Fibroblast of villous mesenchyme (primary cell): ENCODE measurements at regions not wholly inside any gene's neighbourhood (a gene's known extent, or its start where the extent isn't known, plus 50 kb on each side); places are given as distances from the start of the nearest gene placed in this dataset.
A peak's percentile ranks its signal among the peaks of the same experiment; 100 is the strongest.

Source experiments
- DNase-seq: peaks from one replicate; pipeline ENCODE4 v3.0.0-alpha.2; 2010; ENCODE audit warnings: low read depth
- H3K4me3 ChIP-seq: 2 replicates; pipeline ENCODE4 v1.5.1; 2011; ENCODE audit warnings: low read depth, mild to moderate bottlenecking, low read length
- TF ChIP-seq, protein P1 (sequence below): IDR thresholded peaks from 2 replicates; pipeline ENCODE4 v1.5.1; 2012; ENCODE audit warnings: low read depth, mild to moderate bottlenecking, low read length; ENCODE audit not compliant: insufficient read depth

DNA sequence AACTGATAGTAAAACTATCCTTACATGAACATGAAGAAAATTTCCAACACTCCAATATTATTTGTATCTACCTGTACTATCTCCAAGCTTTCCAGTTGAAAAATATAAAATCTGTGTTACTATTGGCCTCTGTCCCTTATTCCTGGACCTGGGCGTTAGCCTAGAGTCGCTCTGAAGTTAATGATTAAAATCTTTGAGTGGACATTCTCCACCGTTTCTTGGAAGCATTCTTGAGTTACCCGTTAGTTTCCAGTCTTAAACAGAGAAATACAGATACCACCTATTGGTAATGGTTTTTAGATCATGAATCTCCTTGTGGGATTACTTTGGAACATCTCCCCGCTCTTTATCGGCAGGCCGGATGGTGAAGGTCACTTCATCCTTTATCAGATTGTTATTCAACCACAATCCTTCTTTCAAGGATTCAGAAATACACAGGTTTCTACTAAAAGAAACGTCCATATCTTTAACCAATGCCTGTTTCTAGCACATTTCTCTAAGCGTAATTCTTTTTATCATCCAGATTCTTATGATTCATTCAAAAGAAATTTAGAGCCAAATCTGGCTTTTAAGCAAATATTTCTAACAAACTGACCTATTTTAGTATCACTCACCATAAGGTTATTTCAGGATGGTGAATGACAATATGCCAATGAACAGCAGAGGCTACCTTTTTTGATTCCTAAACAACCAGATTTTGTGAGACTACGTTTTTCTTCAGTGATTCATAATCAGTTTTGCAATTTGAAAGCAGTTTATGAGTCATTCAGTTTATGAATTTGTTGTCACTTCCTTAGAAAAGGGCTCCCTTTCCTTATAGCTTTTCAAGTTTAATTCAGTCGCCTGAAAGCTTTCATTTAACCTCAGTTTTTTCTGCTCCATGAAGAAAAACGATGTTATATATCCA is 70.2 kb upstream of the ERRFI1 start:
- peak; percentile 86 for DNase-seq
- H3K4me3 ChIP-seq = no peak overlapping the region

DNA sequence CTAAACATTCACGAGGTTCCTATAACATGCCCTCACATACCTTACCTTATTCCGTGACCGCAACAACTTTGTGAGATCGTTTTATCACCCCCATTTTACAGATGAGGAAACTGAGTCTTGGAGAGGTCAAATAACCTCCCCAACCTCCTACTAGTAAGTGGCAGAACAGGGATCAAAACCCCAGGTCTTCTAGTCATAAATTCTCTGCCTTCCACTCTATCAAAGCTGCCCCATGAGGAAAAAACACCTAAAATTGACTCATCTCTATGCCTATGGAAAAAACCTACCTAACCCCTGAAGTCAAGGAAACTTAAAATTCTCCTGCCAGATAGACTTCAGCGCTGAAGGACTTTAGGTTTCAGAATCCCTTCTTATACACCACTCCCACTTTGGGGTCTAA is 69.5 kb upstream of the ERRFI1 start:
- TF ChIP-seq, protein P1, sequence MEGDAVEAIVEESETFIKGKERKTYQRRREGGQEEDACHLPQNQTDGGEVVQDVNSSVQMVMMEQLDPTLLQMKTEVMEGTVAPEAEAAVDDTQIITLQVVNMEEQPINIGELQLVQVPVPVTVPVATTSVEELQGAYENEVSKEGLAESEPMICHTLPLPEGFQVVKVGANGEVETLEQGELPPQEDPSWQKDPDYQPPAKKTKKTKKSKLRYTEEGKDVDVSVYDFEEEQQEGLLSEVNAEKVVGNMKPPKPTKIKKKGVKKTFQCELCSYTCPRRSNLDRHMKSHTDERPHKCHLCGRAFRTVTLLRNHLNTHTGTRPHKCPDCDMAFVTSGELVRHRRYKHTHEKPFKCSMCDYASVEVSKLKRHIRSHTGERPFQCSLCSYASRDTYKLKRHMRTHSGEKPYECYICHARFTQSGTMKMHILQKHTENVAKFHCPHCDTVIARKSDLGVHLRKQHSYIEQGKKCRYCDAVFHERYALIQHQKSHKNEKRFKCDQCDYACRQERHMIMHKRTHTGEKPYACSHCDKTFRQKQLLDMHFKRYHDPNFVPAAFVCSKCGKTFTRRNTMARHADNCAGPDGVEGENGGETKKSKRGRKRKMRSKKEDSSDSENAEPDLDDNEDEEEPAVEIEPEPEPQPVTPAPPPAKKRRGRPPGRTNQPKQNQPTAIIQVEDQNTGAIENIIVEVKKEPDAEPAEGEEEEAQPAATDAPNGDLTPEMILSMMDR = no peak
- no peak for DNase-seq
- H3K4me3 ChIP-seq = no peak overlapping the region

More for the DNA sequence above, 70.2 kb upstream of the ERRFI1 start:
- TF ChIP-seq, protein P1 = no peak

DNA sequence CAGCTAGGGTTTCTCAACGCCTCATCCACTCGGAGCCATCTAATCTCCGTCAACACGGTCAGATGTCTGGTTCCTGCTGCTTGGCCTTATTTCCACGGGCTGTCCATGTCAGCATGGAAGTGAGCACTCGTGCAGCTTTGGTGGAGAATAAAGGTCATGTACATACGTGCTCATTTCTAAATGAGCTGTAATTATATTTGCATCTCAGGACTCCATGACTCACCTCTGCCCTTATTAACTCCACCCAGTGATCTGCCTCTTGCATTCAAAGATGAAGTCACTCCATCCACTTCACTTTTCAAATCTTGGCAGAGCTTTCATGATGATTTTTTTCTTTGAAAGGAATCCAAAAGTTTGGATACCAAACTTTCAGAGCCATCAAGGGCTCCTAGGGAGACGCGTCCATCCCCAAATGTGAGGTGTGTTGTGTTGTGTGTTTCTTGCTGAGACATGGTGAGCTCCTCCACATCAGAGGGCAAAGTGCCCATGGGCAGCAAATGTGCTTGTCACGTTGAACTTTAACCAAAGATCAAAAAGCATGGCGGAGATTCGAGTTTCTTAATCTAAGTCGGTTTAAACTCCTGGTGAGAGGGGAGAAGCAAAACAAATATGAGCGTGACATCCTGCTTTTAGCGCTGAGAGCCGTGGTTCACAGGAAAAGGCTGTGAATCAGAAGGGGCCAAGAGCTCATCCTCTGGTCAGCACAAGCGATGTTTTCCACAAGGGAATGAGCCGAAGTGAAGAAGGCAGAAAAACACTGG is 68.6 kb upstream of the ERRFI1 start:
- DNase-seq = peak; percentile 92
- no peak overlapping the region for H3K4me3 ChIP-seq
- TF ChIP-seq, protein P1 = no peak

DNA sequence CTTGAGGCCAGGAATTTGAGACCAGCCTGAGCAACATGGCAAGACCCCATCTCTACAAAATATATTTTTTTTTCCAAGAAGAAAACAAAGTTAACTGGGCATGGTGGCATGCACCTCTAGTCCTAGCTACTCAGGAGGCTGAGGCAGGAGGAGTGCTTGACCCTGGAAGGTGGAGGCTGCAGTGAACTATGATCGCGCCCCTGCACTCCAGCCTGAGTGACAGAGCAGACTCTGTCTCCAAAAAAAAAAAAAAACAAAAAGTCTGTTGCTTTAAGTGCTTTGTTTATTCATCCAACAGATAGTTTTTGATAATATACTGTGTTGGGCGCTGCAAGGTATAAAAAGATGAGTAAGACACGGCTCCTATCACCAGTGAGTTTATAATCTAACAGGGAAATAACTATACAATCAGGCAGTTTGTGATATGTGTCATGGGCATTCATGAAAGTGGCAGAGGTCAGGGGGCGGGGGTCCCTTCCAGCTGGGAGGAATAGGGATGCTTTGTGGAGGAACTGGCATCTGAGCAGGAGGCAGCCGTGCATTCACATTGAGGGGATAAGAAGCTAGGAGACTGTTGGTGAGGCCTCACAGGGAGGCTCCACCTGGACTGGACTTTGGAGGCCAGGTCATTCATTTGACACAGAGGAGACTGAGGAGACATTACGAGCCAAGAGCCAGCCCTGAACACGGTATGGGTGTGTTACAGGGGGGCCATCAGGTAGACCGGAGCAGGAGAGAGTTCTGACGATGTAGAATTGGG is 67.3 kb upstream of the ERRFI1 start:
- DNase-seq = no peak
- no peak overlapping the region for H3K4me3 ChIP-seq
- TF ChIP-seq, protein P1 = no peak

DNA sequence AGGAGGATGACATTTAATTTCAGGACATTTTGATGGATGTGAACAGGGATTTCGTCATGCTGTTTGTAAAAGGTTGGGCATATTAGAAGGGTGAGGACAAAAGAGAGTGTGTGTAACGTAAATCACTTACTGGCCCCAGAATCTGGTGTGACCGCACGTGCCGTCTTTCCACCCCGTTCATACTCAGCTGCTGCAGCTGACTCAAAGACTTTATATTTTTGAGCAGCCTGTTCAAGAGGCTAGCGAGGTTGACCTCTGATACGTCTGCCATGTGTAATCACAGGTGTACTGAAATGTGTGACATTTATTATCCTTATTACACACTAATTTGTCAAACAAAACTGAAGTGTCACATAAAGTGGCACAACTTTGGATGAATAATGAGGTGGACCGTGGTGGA is 66.5 kb upstream of the ERRFI1 start:
- no peak overlapping the region for H3K4me3 ChIP-seq
- TF ChIP-seq, protein P1 = no peak
- no peak for DNase-seq

DNA sequence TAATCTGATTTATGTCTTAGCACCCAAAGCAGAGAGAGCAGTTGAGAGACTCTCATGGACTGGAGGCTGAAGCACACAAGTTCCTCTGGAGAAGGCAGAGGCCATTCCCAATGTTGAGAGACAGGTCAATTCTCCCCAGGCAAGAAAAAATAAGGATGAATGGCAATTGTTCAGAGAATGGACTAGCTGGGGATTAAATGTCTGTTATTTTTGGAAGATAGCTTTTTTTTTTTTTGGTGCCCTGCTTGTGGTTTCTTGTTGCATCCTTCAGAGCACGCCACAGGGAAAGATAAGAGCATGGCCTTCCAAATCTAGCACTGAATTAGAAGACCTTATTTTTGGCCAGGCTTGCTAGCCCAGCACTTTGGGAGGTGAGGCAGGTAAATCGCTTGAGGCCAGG is 65.6 kb upstream of the ERRFI1 start:
- TF ChIP-seq, protein P1 = no peak
- DNase-seq = peak; percentile 58

More for the DNA sequence above, 65.6 kb upstream of the ERRFI1 start:
- H3K4me3 ChIP-seq = no peak overlapping the region
